Spleen (tissue), 7 donors: ENCODE measurements at regions not wholly inside any gene's neighbourhood (a gene's known extent, or its start where the extent isn't known, plus 50 kb on each side); places are given as distances from the start of the nearest gene placed in this dataset.

ENCODE experiments used
- POLR2A ChIP-seq, 3 donors: fragments of 450-650 bp; IDR thresholded peaks; one replicate each; pipeline ENCODE4 v1.5.1; 2017; ENCODE audit warnings: antibody characterized with exemption in 3 of 3, mild to moderate bottlenecking in 1 of 3
- POLR2AphosphoS5 ChIP-seq, 3 donors: sonication (generic); formaldehyde crosslinking; IDR thresholded peaks; one replicate each; pipeline ENCODE4 v1.5.1; 2017; ENCODE audit warnings: antibody characterized with exemption in 3 of 3
- TF ChIP-seq, protein P1 (sequence below), 11 experiments: fragments of 200-600 bp in 7 of 11; fragments of 450-650 bp in 4 of 11; sonication (generic) in 4 of 11; IDR thresholded peaks in 8 of 11; conservative IDR thresholded peaks in 3 of 11; 1 replicate in 7 of 11; 2 replicates in 4 of 11; pipeline versions ENCODE4 v1.4.0 to v1.8.0; 2016 to 2021; ENCODE audit warnings: antibody characterized with exemption in 11 of 11, inconsistent platforms in 4 of 11, mild to moderate bottlenecking in 1 of 11
- donor health status: DM: no; HTN: no; CAD: no; lungs with moderate emphysema.
- donor health status: DM: no; HTN: no; CAD: no.
- donor health status: DM: no; HTN: no; CAD: no.

DNA sequence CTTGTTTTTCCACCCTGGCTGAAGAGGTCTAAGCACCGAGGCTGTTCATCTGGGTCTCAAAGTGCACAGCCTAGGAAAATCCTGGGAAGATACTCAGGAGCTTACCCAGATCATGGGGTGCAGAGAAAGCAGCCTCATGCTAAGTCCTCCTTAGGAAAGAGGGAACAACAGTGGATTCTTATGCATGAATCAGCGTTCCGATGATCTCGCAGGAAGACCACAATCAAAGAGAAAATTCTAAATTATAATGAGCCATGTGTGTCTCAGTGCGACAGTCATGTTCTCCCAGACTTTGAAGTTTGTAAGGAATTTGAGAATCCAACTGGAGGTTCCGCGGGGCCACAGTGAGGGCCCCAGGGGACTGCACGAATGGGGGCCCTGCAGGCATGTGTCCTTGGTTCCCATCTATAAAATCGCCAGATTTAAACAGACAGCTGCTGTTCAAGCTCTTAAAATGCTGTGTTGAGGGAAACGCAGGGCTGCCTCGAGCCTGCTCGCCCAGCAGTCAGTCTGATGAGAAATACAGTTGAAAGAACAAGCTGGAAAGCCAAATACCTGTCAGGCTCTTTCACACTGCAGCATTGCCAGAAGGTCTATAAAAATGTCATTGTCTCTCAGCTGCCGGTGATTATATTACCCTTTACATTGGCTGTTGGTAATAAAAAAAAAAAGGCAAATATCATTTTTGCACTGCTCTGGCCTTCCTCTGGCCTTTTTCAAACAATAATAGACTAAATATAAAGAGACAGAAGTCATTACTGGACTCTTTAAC is 152.1 kb downstream of the PMP22 start:
- TF ChIP-seq POLR2A (IDR thresholded peaks at IDR 0.05), result no peak
- TF ChIP-seq, protein P1, sequence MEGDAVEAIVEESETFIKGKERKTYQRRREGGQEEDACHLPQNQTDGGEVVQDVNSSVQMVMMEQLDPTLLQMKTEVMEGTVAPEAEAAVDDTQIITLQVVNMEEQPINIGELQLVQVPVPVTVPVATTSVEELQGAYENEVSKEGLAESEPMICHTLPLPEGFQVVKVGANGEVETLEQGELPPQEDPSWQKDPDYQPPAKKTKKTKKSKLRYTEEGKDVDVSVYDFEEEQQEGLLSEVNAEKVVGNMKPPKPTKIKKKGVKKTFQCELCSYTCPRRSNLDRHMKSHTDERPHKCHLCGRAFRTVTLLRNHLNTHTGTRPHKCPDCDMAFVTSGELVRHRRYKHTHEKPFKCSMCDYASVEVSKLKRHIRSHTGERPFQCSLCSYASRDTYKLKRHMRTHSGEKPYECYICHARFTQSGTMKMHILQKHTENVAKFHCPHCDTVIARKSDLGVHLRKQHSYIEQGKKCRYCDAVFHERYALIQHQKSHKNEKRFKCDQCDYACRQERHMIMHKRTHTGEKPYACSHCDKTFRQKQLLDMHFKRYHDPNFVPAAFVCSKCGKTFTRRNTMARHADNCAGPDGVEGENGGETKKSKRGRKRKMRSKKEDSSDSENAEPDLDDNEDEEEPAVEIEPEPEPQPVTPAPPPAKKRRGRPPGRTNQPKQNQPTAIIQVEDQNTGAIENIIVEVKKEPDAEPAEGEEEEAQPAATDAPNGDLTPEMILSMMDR (IDR thresholded peaks at IDR 0.05 in 8 of 11, conservative IDR thresholded peaks at IDR 0.05 in 3 of 11), result no peak
- no peak for TF ChIP-seq POLR2AphosphoS5 (IDR thresholded peaks at IDR 0.05)
